MM.1S (cell line): ENCODE measurements at regions not wholly inside any gene's neighbourhood (a gene's known extent, or its start where the extent isn't known, plus 50 kb on each side); places are given as distances from the start of the nearest gene placed in this dataset.

Experiments
- DNase-seq: peaks from one replicate; pipeline ENCODE4 v3.0.0-alpha.2; 2015
- H2AFZ ChIP-seq: fragments of 300-600 bp; sonication (generic); 2 replicates; pipeline ENCODE4 v1.6.0; 2016; ENCODE audit warnings: antibody characterized with exemption, low read length
- H3F3A ChIP-seq: fragments of 300-600 bp; sonication (generic); 2 replicates; pipeline ENCODE4 v1.6.1; 2016; ENCODE audit warnings: mild to moderate bottlenecking, antibody characterized with exemption, low read length, moderate library complexity, mixed read lengths; ENCODE audit not compliant: insufficient read depth
- H3K27ac ChIP-seq: fragments of 300-600 bp; sonication (generic); 2 replicates; pipeline ENCODE4 v1.5.1; 2016; ENCODE audit warnings: mild to moderate bottlenecking, low read length
- H3K27me3 ChIP-seq: fragments of 300-600 bp; sonication (generic); replicated peaks from 2 replicates; pipeline ENCODE4 v1.6.0; 2016; ENCODE audit warnings: low read length; ENCODE audit not compliant: insufficient read depth
- H3K36me3 ChIP-seq: fragments of 300-600 bp; sonication (generic); replicated peaks from 2 replicates; pipeline ENCODE4 v1.6.1; 2016; ENCODE audit warnings: mild to moderate bottlenecking, low read length, mixed read lengths; ENCODE audit not compliant: insufficient read depth
- H3K4me1 ChIP-seq: fragments of 300-600 bp; sonication (generic); 2 replicates; pipeline ENCODE4 v1.6.1; 2016; ENCODE audit warnings: low read length, mixed read lengths
- H3K4me2 ChIP-seq: fragments of 300-600 bp; sonication (generic); 2 replicates; pipeline ENCODE4 v1.6.0; 2016; ENCODE audit warnings: low read depth, low read length
- H3K4me3 ChIP-seq: fragments of 300-600 bp; sonication (generic); 2 replicates; pipeline ENCODE4 v1.5.1; 2016; ENCODE audit warnings: low read length, mixed read lengths
- H3K79me2 ChIP-seq: fragments of 300-600 bp; sonication (generic); 2 replicates; pipeline ENCODE4 v1.6.1; 2016; ENCODE audit warnings: mixed run types, low read length, mixed read lengths
- H3K9ac ChIP-seq: fragments of 300-600 bp; sonication (generic); 2 replicates; pipeline ENCODE4 v1.6.1; 2016; ENCODE audit warnings: low read length, mixed read lengths
- H3K9me2 ChIP-seq: fragments of 300-600 bp; sonication (generic); replicated peaks from 2 replicates; pipeline ENCODE4 v1.6.1; 2016; ENCODE audit warnings: mild to moderate bottlenecking, low read length, mixed read lengths; ENCODE audit not compliant: insufficient read depth
- H3K9me3 ChIP-seq: fragments of 300-600 bp; sonication (generic); replicated peaks from 2 replicates; pipeline ENCODE4 v1.6.1; 2016; ENCODE audit warnings: mild to moderate bottlenecking, low read length, mixed read lengths; ENCODE audit not compliant: insufficient read depth
- H4K20me1 ChIP-seq: fragments of 300-600 bp; sonication (generic); 2 replicates; pipeline ENCODE4 v1.6.1; 2016; ENCODE audit warnings: mild to moderate bottlenecking, low read length, moderate library complexity, mixed read lengths; ENCODE audit not compliant: insufficient read depth
- CTCF ChIP-seq: fragments of 300-600 bp; sonication (generic); IDR thresholded peaks from 2 replicates; pipeline ENCODE4 v1.5.1; 2016; ENCODE audit warnings: antibody characterized with exemption, low read length, mixed read lengths
- EZH2 ChIP-seq: fragments of 300-600 bp; sonication (generic); optimal IDR thresholded peaks from 2 replicates; pipeline ENCODE3; 2017; ENCODE audit warnings: low read depth, mild to moderate bottlenecking, antibody characterized with exemption, low read length, mixed read lengths
- EZH2phosphoT487 ChIP-seq: fragments of 300-600 bp; sonication (generic); IDR thresholded peaks from 2 replicates; pipeline ENCODE4 v1.6.1; 2018; ENCODE audit warnings: antibody characterized with exemption, low read length

GRCh38 chr2:172229125-172229524 lies 126.4 kb upstream of the DLX2 start:
- no peaks in the 10 kb centered on the region for H3K79me2 ChIP-seq
- no peak for DNase-seq
- H3F3A ChIP-seq, result no peaks in the 10 kb centered on the region
- TF ChIP-seq EZH2phosphoT487 (no peak), CTCF (no peak), EZH2 (no peak)
- no peaks in the 10 kb centered on the region for H3K9me2 ChIP-seq
- no peak overlapping the region for H3K4me2 ChIP-seq
- H3K4me3 ChIP-seq, result no peak overlapping the region
- H2AFZ ChIP-seq, result no peak overlapping the region
- no peaks in the 10 kb centered on the region for H3K9me3 ChIP-seq
- no peaks in the 10 kb centered on the region for H3K36me3 ChIP-seq
- H3K9ac ChIP-seq, result no peak overlapping the region
- H3K27ac ChIP-seq, result no peak overlapping the region
- no peaks in the 10 kb centered on the region for H4K20me1 ChIP-seq
- 0 out of 2 replicates have a peak, but pooled peaks cover 2% of the 10 kb centered on the region for H3K27me3 ChIP-seq
- no peaks in the 10 kb centered on the region for H3K4me1 ChIP-seq

- H3K4me2 ChIP-seq, result no peak overlapping the region
- 0 out of 2 replicates have a peak, but pooled peaks cover 4% of the 10 kb centered on the region for H3K27me3 ChIP-seq
- no peak overlapping the region for H3K27ac ChIP-seq
- no peak overlapping the region for H3K9ac ChIP-seq
- H3K9me2 ChIP-seq, result no peaks in the 10 kb centered on the region
- H3K36me3 ChIP-seq, result no peaks in the 10 kb centered on the region
- no peaks in the 10 kb centered on the region for H3F3A ChIP-seq
- H4K20me1 ChIP-seq, result no peaks in the 10 kb centered on the region
- H3K79me2 ChIP-seq, result no peaks in the 10 kb centered on the region
- H3K4me3 ChIP-seq, result no peak overlapping the region
- no peaks in the 10 kb centered on the region for H3K9me3 ChIP-seq
- no peaks in the 10 kb centered on the region for H3K4me1 ChIP-seq
- no peak for TF ChIP-seq EZH2phosphoT487
- no peak for TF ChIP-seq EZH2
- no peak overlapping the region for H2AFZ ChIP-seq
- no peak for DNase-seq
Observed at GRCh38 chr2:172230332-172230888, 127.7 kb upstream of the DLX2 start.

- Histone ChIP-seq H3K27ac (no peak overlapping the region), H2AFZ (no peak overlapping the region), H3K9me3 (no peaks in the 10 kb centered on the region), H4K20me1 (no peaks in the 10 kb centered on the region), H3K9ac (no peak overlapping the region), H3K27me3 (0 out of 2 replicates have a peak, but pooled peaks cover 9% of the 10 kb centered on the region), H3K79me2 (no peaks in the 10 kb centered on the region), H3K9me2 (no peaks in the 10 kb centered on the region), H3K36me3 (no peaks in the 10 kb centered on the region), H3K4me3 (no peak overlapping the region), H3F3A (no peaks in the 10 kb centered on the region), H3K4me1 (no peaks in the 10 kb centered on the region), H3K4me2 (no peak overlapping the region)
- TF ChIP-seq CTCF, result no peak
- TF ChIP-seq EZH2, result no peak
- no peak for TF ChIP-seq EZH2phosphoT487
- DNase-seq, result no peak
Observed at GRCh38 chr2:172230889-172231401, 128.2 kb upstream of the DLX2 start.

GRCh38 chr2:172231508-172231907 lies 128.8 kb upstream of the DLX2 start:
- no peaks in the 10 kb centered on the region for H3F3A ChIP-seq
- no peaks in the 10 kb centered on the region for H3K9me2 ChIP-seq
- no peak overlapping the region for H3K4me3 ChIP-seq
- no peak for DNase-seq
- no peaks in the 10 kb centered on the region for H4K20me1 ChIP-seq
- H3K27me3 ChIP-seq, result 0 out of 2 replicates have a peak, but pooled peaks cover 10% of the 10 kb centered on the region
- no peaks in the 10 kb centered on the region for H3K4me1 ChIP-seq
- no peak overlapping the region for H3K4me2 ChIP-seq
- H2AFZ ChIP-seq, result no peak overlapping the region
- no peak overlapping the region for H3K27ac ChIP-seq
- H3K36me3 ChIP-seq, result no peaks in the 10 kb centered on the region
- no peak overlapping the region for H3K9ac ChIP-seq
- H3K9me3 ChIP-seq, result no peaks in the 10 kb centered on the region
- no peaks in the 10 kb centered on the region for H3K79me2 ChIP-seq
- TF ChIP-seq EZH2 (no peak), EZH2phosphoT487 (no peak), CTCF (no peak)
